ENCODE measurements at regions not wholly inside any gene's neighbourhood (a gene's known extent, or its start where the extent isn't known, plus 50 kb on each side); places are given as distances from the start of the nearest gene placed in this dataset.

- TF ChIP-seq CTCF (IDR thresholded peaks at IDR 0.05), result no peak
- no peak for TF ChIP-seq POLR2A (IDR thresholded peaks at IDR 0.05)
- no peak for TF ChIP-seq EP300 (IDR thresholded peaks at IDR 0.05; ENCODE audit: low read depth)
- no peak for TF ChIP-seq POLR2AphosphoS5 (IDR thresholded peaks at IDR 0.05)
Observed at GRCh38 chr2:239881031-239881471, 144.1 kb downstream of the NDUFA10 start.
